ENCODE measurements at regions not wholly inside any gene's neighbourhood (a gene's known extent, or its start where the extent isn't known, plus 50 kb on each side); places are given as distances from the start of the nearest gene placed in this dataset.

DNA sequence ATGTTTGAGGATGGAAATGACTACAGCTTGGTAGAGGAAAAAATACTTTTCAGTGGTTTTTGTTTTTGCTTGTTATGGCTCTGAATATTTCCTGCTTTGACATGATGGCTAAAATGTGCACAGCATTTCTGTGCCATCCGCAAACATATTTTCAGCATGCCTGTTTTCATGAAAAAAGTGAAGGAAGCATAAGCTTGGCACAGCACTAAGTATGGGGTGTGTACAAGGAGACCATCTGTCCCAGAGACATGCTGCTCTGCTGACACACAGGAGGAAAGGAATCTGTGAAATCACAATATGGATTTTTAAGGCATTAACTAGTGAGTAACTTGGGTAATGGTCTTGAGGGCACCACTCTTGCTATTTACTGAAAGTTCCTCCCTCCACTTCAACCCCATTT lies 595.5 kb downstream of the RWDD3 start:
- no peak for DNase-seq (ENCODE audit: low read depth in 1 of 2, low spot score in 1 of 2)
- Histone ChIP-seq H3K27ac (replicated peaks) (no peak overlapping the region), H3K4me3 (replicated peaks; ENCODE audit: insufficient read depth, low read length) (no peak overlapping the region), H3K27me3 (ENCODE audit: insufficient read depth, poor library complexity, severe bottlenecking) (no peaks in the 10 kb centered on the region)
- TF ChIP-seq, protein P1, sequence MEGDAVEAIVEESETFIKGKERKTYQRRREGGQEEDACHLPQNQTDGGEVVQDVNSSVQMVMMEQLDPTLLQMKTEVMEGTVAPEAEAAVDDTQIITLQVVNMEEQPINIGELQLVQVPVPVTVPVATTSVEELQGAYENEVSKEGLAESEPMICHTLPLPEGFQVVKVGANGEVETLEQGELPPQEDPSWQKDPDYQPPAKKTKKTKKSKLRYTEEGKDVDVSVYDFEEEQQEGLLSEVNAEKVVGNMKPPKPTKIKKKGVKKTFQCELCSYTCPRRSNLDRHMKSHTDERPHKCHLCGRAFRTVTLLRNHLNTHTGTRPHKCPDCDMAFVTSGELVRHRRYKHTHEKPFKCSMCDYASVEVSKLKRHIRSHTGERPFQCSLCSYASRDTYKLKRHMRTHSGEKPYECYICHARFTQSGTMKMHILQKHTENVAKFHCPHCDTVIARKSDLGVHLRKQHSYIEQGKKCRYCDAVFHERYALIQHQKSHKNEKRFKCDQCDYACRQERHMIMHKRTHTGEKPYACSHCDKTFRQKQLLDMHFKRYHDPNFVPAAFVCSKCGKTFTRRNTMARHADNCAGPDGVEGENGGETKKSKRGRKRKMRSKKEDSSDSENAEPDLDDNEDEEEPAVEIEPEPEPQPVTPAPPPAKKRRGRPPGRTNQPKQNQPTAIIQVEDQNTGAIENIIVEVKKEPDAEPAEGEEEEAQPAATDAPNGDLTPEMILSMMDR (IDR thresholded peaks at IDR 0.05; ENCODE audit: insufficient read depth, low read length): no peak
- no peak for TF ChIP-seq GABPA (IDR thresholded peaks at IDR 0.05; ENCODE audit: low read depth)
- TF ChIP-seq, protein P2, sequence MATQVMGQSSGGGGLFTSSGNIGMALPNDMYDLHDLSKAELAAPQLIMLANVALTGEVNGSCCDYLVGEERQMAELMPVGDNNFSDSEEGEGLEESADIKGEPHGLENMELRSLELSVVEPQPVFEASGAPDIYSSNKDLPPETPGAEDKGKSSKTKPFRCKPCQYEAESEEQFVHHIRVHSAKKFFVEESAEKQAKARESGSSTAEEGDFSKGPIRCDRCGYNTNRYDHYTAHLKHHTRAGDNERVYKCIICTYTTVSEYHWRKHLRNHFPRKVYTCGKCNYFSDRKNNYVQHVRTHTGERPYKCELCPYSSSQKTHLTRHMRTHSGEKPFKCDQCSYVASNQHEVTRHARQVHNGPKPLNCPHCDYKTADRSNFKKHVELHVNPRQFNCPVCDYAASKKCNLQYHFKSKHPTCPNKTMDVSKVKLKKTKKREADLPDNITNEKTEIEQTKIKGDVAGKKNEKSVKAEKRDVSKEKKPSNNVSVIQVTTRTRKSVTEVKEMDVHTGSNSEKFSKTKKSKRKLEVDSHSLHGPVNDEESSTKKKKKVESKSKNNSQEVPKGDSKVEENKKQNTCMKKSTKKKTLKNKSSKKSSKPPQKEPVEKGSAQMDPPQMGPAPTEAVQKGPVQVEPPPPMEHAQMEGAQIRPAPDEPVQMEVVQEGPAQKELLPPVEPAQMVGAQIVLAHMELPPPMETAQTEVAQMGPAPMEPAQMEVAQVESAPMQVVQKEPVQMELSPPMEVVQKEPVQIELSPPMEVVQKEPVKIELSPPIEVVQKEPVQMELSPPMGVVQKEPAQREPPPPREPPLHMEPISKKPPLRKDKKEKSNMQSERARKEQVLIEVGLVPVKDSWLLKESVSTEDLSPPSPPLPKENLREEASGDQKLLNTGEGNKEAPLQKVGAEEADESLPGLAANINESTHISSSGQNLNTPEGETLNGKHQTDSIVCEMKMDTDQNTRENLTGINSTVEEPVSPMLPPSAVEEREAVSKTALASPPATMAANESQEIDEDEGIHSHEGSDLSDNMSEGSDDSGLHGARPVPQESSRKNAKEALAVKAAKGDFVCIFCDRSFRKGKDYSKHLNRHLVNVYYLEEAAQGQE (IDR thresholded peaks at IDR 0.05; ENCODE audit: insufficient replicate concordance, low read depth): no peak
- no peak for TF ChIP-seq POLR2AphosphoS5 (IDR thresholded peaks at IDR 0.05; ENCODE audit: low read depth)
- TF ChIP-seq SPI1 (IDR thresholded peaks at IDR 0.05; ENCODE audit: borderline replicate concordance, low read depth): no peak

DNA sequence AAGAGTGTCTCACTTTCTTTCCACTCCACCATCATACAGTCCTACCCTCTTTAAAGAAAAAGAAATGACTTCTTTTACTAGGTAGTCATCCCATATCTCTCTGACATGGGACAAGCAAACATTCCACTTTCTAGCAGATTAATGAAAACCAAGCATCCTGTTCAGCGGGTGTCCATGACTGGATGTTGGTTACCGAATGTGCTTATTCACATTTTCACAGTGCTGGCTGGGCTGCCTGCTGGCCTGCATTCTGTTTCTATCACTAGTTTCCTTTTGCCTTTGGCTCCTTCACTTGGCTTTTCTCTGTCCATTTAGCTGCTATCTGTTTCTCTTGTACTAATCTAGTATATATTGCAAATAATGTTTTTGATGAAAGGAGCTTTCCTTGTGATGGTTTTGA lies 598.4 kb downstream of the RWDD3 start:
- Histone ChIP-seq H3K27me3 (ENCODE audit: insufficient read depth, poor library complexity, severe bottlenecking) (no peaks in the 10 kb centered on the region), H3K4me3 (replicated peaks; ENCODE audit: insufficient read depth, low read length) (no peak overlapping the region), H3K27ac (replicated peaks) (no peak overlapping the region)
- TF ChIP-seq POLR2AphosphoS5 (IDR thresholded peaks at IDR 0.05; ENCODE audit: low read depth) (no peak), GABPA (IDR thresholded peaks at IDR 0.05; ENCODE audit: low read depth) (no peak), SPI1 (IDR thresholded peaks at IDR 0.05; ENCODE audit: borderline replicate concordance, low read depth) (no peak)
- TF ChIP-seq, protein P2 (IDR thresholded peaks at IDR 0.05; ENCODE audit: insufficient replicate concordance, low read depth): no peak
- TF ChIP-seq, protein P1 (IDR thresholded peaks at IDR 0.05; ENCODE audit: insufficient read depth, low read length): no peak
- no peak for DNase-seq (ENCODE audit: low read depth in 1 of 2, low spot score in 1 of 2)

DNA sequence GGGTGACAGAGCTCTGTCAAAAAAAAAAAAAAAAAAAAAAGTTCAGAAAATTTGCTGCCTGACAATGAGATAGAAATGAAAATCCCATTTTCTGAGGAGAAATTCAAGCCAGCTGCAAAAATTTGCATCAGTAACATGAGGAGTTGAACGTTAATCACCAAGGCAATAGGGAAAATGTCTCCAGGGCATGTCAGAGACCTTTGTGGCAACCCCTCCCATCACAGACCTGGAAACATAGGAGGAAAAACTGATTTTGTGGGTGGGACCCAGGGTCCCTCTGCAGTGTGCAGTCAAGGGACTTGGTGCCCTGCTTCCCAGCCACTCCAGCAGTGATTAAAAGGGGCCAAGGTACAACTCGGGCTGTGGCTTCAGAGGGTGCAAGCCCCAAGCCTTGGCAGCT lies 615.4 kb downstream of the RWDD3 start:
- TF ChIP-seq GABPA (IDR thresholded peaks at IDR 0.05; ENCODE audit: low read depth): no peak
- no peak for DNase-seq (ENCODE audit: low read depth in 1 of 2, low spot score in 1 of 2)
- Histone ChIP-seq H3K27me3 (ENCODE audit: insufficient read depth, poor library complexity, severe bottlenecking) (no peaks in the 10 kb centered on the region), H3K4me3 (replicated peaks; ENCODE audit: insufficient read depth, low read length) (no peak overlapping the region), H3K27ac (replicated peaks) (no peak overlapping the region)

DNA sequence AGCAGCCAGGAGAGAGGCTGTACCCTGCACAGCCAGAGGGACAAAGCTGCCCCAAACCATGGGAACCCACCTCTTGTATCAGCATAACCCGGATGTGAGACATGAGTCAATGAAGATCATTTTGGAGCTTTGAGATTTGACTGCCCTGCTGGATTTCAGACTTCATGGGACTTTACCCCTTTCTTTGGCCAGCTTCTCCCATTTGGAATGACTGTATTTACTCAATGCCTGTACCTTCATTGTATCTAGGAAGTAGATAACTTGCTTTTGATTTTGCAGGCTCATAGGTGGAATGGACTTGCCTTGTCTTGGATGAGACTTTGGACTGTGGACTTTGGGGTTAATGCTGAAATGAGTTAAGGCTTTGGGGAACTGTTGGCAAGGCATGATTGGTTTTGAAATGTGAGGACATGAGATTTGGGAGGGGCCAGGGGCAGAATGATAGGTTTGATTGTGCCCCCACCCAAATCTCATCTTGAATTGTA lies 616.2 kb downstream of the RWDD3 start:
- Histone ChIP-seq H3K27me3 (ENCODE audit: insufficient read depth, poor library complexity, severe bottlenecking) (no peaks in the 10 kb centered on the region), H3K27ac (replicated peaks) (no peak overlapping the region), H3K4me3 (replicated peaks; ENCODE audit: insufficient read depth, low read length) (no peak overlapping the region)
- DNase-seq (ENCODE audit: low read depth in 1 of 2, low spot score in 1 of 2): no peak
- TF ChIP-seq, protein P2 (IDR thresholded peaks at IDR 0.05; ENCODE audit: insufficient replicate concordance, low read depth): no peak
- TF ChIP-seq, protein P1 (IDR thresholded peaks at IDR 0.05; ENCODE audit: insufficient read depth, low read length): no peak
- TF ChIP-seq SPI1 (IDR thresholded peaks at IDR 0.05; ENCODE audit: borderline replicate concordance, low read depth) (no peak), POLR2AphosphoS5 (IDR thresholded peaks at IDR 0.05; ENCODE audit: low read depth) (no peak), GABPA (IDR thresholded peaks at IDR 0.05; ENCODE audit: low read depth) (no peak)
